NCI-H2227 (cell line): ENCODE measurements at regions not wholly inside any gene's neighbourhood (a gene's known extent, or its start where the extent isn't known, plus 50 kb on each side); places are given as distances from the start of the nearest gene placed in this dataset.
"Not testable (repeated sequence)": the region's sequence is repeated elsewhere in the genome, so short reads cannot be mapped to it uniquely, and the experiment has no call there.

Source experiments
- DNase-seq: peaks from one replicate; lab custom pipeline; 2025; ENCODE audit not compliant: unreplicated experiment; lab: John Stamatoyannopoulos, UW

DNA sequence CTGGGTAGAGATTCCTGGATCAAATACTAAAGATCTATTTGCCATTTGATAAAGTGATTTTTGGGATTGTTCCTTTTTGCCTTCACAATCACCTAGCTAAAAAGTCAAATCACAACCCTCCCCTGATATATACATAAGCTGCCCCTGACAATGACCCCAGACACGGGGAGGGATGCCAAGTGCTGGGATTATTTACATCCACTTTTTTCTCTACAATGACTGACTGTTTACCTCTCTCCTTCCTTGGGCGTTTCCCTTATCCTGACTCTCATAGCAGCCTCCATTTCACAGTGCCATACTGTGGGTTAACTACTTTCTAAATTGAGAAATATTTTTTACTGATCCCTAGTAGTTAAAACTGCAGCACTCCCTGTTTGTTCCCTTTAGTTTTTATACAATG lies 150.8 kb upstream of the TMEM170B start:
- no peak for DNase-seq

DNA sequence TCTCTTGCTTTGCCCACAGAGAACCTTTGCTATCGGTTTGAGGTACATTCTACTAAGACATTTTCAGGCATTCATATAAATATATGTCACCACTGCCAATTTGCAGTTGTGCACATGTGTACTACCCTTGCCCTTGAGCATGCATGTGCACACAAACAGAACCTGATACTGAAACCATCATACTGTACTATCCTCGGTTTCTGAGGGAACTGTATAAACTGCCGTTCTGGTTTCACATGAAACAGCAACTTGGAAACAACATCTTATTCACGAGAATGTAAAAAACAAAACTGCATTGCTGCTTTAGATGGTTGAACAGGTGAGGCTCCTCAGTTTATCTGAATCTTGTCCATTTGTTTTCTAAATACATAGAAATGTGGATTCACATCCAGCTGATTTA lies 151.2 kb upstream of the TMEM170B start:
- no peak for DNase-seq

DNA sequence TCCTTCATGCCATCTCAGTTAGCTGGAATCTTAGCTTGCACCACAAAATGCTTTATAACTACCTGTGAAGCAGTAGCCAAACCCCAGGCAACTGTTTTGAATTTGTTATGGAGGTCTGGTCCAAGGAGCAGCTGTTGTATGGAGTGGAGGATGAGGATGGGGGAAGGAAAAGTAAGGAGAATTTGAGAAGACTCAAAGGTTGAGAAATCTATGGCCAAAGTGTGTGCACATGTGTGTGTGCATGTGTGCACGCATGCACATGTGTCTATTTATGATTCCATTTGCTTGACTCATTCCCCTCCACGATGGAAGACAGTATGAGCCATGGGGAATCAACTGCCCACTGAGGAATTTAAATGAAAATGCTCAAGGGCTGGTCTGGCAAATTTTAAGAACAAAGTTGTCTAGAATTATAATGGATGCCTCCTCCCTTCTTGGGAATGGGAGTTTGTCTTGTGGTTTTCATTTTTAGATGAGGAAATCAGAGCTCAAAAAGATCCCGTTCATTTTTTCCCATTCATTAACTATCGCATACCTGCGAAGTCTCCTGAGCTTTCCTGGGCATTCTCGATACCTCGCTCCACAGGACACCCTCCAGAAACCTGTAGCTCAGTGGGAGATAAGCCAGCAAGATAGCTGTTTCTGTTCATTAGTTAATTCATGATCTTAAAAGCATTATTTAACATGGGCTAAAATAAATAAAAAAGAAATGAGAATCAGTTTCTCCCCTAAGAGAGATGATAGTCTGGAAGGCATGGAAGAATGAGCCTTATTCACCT lies 152.3 kb upstream of the NEDD9 start:
- DNase-seq = no peak

- no peak for DNase-seq
Measured at GRCh38 chr6:11381801-11382513, 149.5 kb upstream of the NEDD9 start.

DNA sequence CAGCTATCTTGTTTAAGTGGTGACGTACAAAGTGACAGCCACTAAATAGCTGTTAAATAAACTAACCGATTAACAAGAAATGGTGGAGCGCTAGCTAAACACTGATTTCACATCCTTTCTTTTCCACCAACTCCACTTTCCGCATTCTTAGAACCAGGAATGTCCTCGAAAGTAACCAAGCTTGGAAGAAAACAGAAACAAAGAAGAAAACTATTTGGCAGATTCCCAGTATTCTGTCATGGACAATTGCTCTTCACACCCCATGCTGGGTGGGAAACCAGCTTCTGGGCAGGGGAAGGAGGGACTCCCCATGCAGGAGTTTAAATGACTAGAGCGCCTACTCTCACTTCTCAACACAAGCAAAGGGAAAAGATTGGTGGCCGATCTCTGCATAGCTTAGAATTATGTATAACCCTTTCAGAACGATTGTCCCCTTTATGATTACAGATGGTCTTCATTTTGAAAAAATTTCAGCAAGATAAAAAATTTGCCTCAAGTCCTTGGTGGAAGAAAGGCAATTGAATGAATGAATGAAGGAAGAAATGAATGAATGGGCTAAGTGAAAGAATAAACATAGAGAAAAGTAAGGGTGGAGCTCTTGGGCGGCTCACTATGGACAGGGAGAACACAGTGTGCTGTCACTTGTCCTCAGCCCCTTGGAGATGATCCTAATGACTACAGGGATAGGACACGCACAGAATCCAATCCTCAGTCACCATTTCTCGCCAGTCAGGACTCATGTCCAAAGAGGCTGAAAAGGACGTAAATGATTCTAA lies 148.7 kb upstream of the NEDD9 start:
- DNase-seq = no peak

DNA sequence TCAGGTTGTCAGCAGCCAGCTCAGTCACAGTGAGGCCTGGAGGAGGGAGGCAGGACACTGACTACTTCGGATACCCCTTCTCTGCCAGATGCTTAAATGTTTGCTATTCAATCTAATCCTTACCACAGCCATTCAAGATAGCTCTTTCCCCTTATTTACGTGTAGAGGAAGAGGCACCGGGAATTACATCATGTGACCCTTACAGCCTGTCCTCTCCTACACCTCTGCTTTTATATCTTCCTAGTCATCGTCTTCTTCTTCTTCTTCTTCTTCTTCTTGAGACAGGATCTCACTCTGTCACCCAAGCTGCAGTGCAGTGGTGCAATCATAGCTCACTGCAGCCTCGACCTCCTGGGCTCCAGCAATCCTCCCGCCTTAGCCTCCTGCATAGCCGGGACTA lies 148.1 kb upstream of the NEDD9 start:
- DNase-seq = no peak

- DNase-seq = no peak
Measured at GRCh38 chr6:11379805-11380204, 147.3 kb upstream of the NEDD9 start.

GRCh38 chr6:11378639-11379038 lies 146.2 kb upstream of the NEDD9 start:
- DNase-seq = no peak

GRCh38 chr6:11374036-11375010 lies 141.9 kb upstream of the NEDD9 start:
- DNase-seq = no peak

DNA sequence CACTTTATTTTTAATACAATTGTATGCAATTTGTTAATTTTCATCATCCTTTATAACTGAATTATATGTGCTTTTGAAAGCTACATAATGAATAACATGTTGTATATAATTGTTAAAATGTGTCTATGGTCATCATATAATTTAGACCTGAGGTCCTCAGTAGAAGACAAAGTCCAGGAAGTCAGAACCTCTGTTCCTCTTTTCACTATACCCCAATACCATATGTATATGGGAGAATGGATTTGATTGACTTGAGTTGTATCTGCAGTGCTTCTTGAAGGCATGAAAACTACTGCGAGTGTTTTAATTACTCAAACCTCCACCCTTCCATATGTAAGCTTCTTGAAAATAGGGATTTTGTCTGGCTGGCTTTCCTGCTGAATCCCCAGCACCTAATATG lies 140.7 kb upstream of the NEDD9 start:
- no peak for DNase-seq

DNA sequence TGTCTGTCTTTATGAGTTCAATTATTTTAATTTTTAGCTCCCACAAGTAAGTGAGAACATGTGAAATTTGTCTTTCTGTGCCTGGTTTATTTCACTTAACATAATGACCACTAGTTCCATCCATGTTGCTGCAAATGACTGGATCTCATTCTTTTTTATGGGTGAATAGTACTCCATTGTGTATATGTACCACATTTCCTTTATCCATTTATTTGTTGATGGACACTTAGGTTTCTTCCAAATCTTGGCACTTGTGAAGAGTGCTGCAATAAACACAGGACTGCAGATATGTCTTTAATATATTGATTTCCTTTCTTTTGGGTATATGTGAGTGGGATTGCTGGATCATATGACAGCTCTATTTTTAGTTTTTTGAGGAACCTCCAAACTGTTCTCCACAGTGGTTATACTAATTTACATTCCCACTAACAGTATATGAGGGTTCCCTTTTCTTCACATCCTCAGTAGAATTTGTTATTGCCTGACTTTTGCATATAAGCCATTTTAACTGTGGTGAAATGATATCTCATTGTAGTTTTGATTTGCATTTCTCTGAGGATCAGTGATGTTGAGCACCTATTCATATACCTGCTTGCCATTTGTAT lies 139.8 kb upstream of the NEDD9 start:
- not testable (repeated sequence) for DNase-seq

DNA sequence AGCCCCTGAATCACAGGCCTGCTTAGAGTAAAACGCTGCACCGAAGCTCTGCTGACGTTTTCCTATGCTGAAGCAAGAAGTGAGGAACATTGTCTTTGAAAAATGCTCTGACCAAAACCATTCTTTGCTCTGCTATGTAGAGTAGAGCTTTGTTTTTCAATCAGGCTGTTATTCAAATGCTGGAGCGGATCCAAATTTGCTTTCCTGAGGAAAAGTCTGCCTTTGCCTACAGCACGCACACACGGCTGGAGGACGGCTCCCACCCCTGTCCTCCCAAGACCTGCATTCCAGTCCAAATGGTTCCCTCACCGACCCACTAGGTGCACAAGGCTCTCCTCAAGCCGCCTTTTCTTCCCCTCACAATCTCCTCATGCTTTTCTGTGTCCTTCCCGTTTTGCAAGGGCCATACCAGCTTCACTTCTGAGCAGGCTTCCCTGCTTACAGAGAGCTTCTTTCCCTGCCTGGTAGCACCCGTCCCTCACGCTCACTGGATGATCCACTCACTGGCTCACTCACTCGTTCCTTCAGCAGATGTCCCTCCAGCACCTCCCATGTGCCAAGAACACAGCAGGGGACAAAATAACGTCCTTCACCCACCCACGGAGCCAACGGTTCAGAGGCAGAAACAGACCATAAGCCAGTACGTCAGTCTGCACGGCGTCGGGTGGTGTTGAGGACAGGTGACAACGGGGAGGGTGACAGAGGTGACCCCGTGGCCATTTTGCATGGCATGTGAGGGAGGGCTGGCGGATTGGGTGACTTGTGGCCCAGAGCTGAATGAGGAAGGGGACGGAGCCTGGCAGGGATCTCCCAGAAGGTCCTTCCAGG lies 137.9 kb upstream of the NEDD9 start:
- no peak for DNase-seq

DNA sequence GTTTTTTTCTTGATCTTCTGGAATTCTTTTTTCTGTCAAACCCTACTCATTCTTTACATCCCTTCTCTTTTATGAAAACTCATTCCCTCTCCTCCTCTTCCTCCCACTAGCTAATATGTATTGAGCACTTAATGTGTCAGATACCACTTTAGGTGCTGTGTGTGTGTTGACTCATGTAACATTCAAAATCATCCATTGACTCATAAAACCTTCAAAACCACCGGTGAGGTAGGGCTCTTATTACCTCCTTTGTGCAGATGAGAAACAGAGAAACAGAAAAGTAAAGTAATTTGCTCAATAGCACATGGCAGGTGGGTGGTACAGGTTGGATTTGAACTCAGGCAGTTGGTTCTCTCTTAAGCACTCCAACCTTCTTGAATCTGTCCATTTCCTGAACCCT lies 136.3 kb upstream of the NEDD9 start:
- DNase-seq = no peak

DNA sequence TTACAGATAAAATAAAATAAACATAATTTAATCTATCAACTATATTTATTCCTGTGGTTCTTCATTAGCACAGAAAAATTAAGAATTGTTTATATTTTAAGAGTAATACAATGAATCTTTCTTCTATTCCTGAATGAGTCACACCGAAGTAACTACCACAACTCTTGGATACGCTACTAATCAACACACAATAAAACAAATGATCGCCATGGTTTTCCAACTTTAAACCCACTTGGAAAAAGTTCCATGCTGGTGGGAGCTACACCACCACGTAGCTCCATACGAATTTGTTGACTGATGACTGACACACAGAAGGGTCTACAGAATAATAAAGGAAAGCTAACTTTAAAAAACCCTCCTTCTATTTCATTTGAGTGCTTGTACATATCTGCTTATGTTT lies 135.8 kb upstream of the NEDD9 start:
- no peak for DNase-seq

DNA sequence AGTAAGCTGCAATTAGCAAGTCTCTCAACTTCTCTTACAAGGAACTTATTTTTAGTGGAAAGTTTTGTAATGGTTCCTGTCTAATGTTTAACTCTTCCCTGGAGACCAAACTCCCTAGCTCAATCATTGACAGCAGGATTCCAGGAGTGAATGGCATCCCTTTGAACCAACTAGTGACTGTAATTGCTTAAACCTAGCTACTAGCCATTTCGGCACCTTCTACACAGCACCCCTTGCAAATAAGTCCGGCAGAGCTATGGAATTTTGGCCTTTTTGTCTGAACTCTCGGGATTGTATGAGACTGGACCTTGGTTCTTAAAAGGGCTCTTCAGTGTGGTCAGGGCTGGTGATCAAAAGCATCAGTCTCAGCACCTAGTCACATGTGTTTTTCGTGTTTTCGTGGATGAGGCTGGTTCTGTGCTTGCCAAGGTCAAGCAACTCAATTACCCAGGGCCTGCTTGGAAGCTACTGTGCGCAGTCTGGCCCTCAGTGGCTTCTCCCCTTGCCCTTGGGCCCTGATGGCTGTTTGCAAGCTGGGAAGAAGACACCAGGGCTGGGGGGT lies 135.3 kb upstream of the NEDD9 start:
- DNase-seq = no peak

DNA sequence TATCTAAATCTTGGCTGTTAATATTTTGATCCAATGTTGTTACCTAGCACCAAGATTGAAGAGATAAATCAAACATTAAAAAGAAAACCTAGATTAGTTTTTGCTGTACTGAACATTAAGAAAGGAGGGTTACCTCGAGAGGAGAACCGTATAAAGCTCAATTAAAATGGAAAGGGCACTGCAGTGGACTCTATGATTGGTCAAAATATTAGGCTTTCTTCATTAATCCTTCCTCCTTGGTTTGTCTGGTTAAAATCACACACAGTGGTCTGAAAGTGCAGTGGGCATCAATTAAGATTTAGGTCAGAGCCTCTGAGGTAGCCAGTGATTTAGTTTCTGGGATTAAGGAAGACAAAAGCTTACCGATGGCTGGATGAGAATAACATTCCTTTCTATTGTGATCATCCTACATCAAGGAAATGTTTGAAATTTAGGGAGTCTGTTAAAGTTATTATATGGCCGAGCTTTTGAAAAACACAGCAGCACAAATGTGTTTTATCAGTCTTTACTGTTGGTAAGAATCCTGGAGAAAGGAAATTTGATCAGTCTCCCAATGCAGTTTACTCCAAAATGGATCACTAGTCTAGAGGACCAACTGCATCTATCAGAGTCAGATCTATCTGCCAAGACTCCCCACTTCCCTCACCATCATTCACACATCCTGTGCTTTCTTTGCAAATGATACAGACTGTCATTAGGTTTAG lies 134.6 kb upstream of the NEDD9 start:
- DNase-seq = no peak

GRCh38 chr6:11366183-11366933 lies 133.9 kb upstream of the NEDD9 start:
- DNase-seq = no peak

- no peak for DNase-seq
Measured at GRCh38 chr6:11364971-11365397, 132.5 kb upstream of the NEDD9 start.
